Hindlimb muscle (tissue), 1 donor: ENCODE measurements at regions not wholly inside any gene's neighbourhood (a gene's known extent, or its start where the extent isn't known, plus 50 kb on each side); places are given as distances from the start of the nearest gene placed in this dataset.

Source experiments
- DNase-seq: peaks from one replicate; pipeline ENCODE4 v3.0.0-alpha.2; 2013

GRCh38 chr6:227074-227782, 65.1 kb upstream of the DUSP22 start:
- no peak for DNase-seq

- no peak for DNase-seq
Observed at GRCh38 chr6:227812-228338, 64.4 kb upstream of the DUSP22 start.

- DNase-seq, result no peak
Observed at GRCh38 chr6:228881-229651, 63.2 kb upstream of the DUSP22 start.

GRCh38 chr6:231779-232178, 60.5 kb upstream of the DUSP22 start:
- DNase-seq, result no peak

GRCh38 chr6:232982-233640, 59.2 kb upstream of the DUSP22 start:
- no peak for DNase-seq

GRCh38 chr6:234706-235372, 57.4 kb upstream of the DUSP22 start:
- DNase-seq, result no peak

- peak; percentile 67 for DNase-seq
Observed at GRCh38 chr6:235763-236360, 56.4 kb upstream of the DUSP22 start.

GRCh38 chr6:236519-236918, 55.8 kb upstream of the DUSP22 start:
- DNase-seq, result no peak

- no peak for DNase-seq
Observed at GRCh38 chr6:240151-240550, 52.1 kb upstream of the DUSP22 start.

GRCh38 chr6:241336-241865, 50.9 kb upstream of the DUSP22 start:
- DNase-seq, result no peak
